PFSK-1 (cell line): ENCODE measurements at regions not wholly inside any gene's neighbourhood (a gene's known extent, or its start where the extent isn't known, plus 50 kb on each side); places are given as distances from the start of the nearest gene placed in this dataset.

Experiments
- FOXP2 ChIP-seq: optimal IDR thresholded peaks from 2 replicates; pipeline ENCODE3; 2011; ENCODE audit warnings: borderline replicate concordance, control low read depth, inconsistent platforms; ENCODE audit not compliant: insufficient read depth; ENCODE audit errors: extremely low read length, extremely low read depth
- POLR2AphosphoS5 ChIP-seq: IDR thresholded peaks from 2 replicates; pipeline ENCODE4 v1.6.1; 2012; ENCODE audit warnings: low read depth, mild to moderate bottlenecking, control low read depth, low read length, moderate library complexity
- TF ChIP-seq, protein P1 (sequence below), 2 experiments: IDR thresholded peaks; 2 replicates each; pipeline versions ENCODE4 v1.6.1 to v1.8.0; 2011 to 2012; ENCODE audit warnings: low read depth in 2 of 2, low read length in 2 of 2, control low read depth in 1 of 2, inconsistent platforms in 1 of 2, mild to moderate bottlenecking in 1 of 2, moderate library complexity in 1 of 2; ENCODE audit not compliant: insufficient read depth in 1 of 2

DNA sequence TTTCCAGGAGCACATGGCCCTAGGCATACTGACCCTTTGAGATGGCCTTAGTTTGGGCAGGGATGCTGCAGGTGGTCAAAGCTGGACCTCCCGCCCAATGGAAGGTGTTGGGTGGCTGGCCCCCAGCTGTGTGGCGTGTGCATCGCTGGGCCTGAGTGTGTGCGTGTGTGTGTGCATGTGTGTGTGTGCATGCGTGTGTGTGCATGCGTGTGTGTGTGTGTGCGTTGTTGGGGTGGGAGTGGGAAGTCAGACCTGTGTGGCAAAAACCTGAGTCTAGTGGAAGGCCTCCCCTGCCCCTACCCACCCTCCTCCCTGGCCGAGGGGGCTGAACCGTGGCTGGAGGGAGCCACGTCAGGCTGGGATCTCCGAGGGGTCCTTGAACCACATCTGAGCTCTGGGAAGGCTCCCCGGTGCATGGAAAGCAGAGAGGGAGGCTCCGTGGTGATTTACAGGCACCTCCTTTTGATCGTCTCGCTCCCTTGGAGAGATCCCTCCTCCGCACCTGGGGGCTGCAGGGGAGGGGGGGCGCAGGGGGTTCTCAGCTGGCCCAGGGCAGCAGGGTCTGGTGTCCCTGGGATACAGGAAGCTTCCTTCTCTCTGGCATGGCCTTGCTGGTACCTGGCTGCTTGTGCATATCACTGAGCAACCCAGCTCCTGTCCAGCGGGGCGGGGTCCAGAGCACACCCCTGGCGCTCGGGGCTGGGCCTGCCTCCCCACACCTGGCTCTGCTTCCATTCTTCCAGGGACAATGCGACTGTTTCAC lies 124.7 kb upstream of the WNT4 start:
- TF ChIP-seq POLR2AphosphoS5, result no peak
- TF ChIP-seq, protein P1, sequence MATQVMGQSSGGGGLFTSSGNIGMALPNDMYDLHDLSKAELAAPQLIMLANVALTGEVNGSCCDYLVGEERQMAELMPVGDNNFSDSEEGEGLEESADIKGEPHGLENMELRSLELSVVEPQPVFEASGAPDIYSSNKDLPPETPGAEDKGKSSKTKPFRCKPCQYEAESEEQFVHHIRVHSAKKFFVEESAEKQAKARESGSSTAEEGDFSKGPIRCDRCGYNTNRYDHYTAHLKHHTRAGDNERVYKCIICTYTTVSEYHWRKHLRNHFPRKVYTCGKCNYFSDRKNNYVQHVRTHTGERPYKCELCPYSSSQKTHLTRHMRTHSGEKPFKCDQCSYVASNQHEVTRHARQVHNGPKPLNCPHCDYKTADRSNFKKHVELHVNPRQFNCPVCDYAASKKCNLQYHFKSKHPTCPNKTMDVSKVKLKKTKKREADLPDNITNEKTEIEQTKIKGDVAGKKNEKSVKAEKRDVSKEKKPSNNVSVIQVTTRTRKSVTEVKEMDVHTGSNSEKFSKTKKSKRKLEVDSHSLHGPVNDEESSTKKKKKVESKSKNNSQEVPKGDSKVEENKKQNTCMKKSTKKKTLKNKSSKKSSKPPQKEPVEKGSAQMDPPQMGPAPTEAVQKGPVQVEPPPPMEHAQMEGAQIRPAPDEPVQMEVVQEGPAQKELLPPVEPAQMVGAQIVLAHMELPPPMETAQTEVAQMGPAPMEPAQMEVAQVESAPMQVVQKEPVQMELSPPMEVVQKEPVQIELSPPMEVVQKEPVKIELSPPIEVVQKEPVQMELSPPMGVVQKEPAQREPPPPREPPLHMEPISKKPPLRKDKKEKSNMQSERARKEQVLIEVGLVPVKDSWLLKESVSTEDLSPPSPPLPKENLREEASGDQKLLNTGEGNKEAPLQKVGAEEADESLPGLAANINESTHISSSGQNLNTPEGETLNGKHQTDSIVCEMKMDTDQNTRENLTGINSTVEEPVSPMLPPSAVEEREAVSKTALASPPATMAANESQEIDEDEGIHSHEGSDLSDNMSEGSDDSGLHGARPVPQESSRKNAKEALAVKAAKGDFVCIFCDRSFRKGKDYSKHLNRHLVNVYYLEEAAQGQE (IDR thresholded peaks at IDR 0.05; ENCODE audit: insufficient read depth in 1 of 2, low read depth in 2 of 2, low read length in 2 of 2), result no peak
- TF ChIP-seq FOXP2, result no peak
